Panc1 (cell line): ENCODE measurements at regions not wholly inside any gene's neighbourhood (a gene's known extent, or its start where the extent isn't known, plus 50 kb on each side); places are given as distances from the start of the nearest gene placed in this dataset.

Experiments used
- ATAC-seq: fragments of 200-7000 bp; cut with Tn5 transposase; 2 replicates; pipeline ENCODE4 v1.9.1; 2020; ENCODE audit warnings: mild to moderate bottlenecking, moderate library complexity
- BruUV-seq: library from RNA; stranded (reverse); fragments of 400-500 nt; replicated peaks from 2 replicates; lab custom pipeline; 2021; lab: Mats Ljungman, UMichigan
- CTCF ChIA-PET: fragments of 300-600 bp; sonication (Branson Sonifier 250); formaldehyde crosslinking; loops from one replicate; lab custom pipeline; 2022; ENCODE audit warnings: antibody characterized with exemption; lab: Charles Lee
- POLR2A ChIA-PET: fragments of 300-600 bp; sonication (Branson Sonifier 250); formaldehyde crosslinking; loops from one replicate; lab custom pipeline; 2022; ENCODE audit warnings: antibody characterized with exemption; lab: Charles Lee
- DNase-seq: peaks from one replicate; pipeline ENCODE4 v3.0.0-alpha.2; 2010; ENCODE audit warnings: low read depth, low spot score
- H3K27ac ChIP-seq: 2 replicates; pipeline ENCODE4 v1.5.1; 2011; ENCODE audit warnings: mild to moderate bottlenecking, low read length, inconsistent platforms
- H3K27me3 ChIP-seq: fragments of 200-500 bp; sonication (Bioruptor generic); 2 replicates; pipeline ENCODE4 v1.6.0; 2014; ENCODE audit warnings: low read length, inconsistent platforms; ENCODE audit not compliant: control insufficient read depth, insufficient read depth
- H3K36me3 ChIP-seq: fragments of 200-500 bp; sonication (Bioruptor generic); 2 replicates; pipeline ENCODE4 v1.5.1; 2014; ENCODE audit warnings: inconsistent platforms, mild to moderate bottlenecking, low read length, moderate library complexity; ENCODE audit not compliant: control insufficient read depth, insufficient read depth
- H3K4me1 ChIP-seq: 2 replicates; pipeline ENCODE4 v1.5.1; 2011; ENCODE audit warnings: inconsistent platforms, mild to moderate bottlenecking, low read length, moderate library complexity; ENCODE audit not compliant: control insufficient read depth, insufficient read depth
- H3K4me3 ChIP-seq, 2 experiments: 2 replicates each; pipeline ENCODE4 v1.5.1; 2011 to 2012; ENCODE audit warnings: low read depth in 2 of 2, low read length in 2 of 2, mild to moderate bottlenecking in 2 of 2, inconsistent platforms in 1 of 2, moderate library complexity in 1 of 2
- H3K9me3 ChIP-seq: fragments of 200-500 bp; sonication (Bioruptor generic); 2 replicates; pipeline ENCODE4 v1.5.1; 2014; ENCODE audit warnings: low read depth, mild to moderate bottlenecking, inconsistent platforms, low read length, moderate library complexity; ENCODE audit not compliant: control insufficient read depth, insufficient read depth
- POLR2AphosphoS5 ChIP-seq: IDR thresholded peaks from 2 replicates; pipeline ENCODE4 v1.6.1; 2012; ENCODE audit warnings: mild to moderate bottlenecking, low read depth, low read length, moderate library complexity
- SIN3A ChIP-seq: IDR thresholded peaks from 2 replicates; pipeline ENCODE4 v1.6.1; 2012; ENCODE audit warnings: low read depth, mild to moderate bottlenecking, low read length, moderate library complexity, borderline replicate concordance; ENCODE audit not compliant: insufficient read depth
- TCF7L2 ChIP-seq: IDR thresholded peaks from 2 replicates; pipeline ENCODE4 v1.6.1; 2011; ENCODE audit warnings: mild to moderate bottlenecking, low read depth, low read length, inconsistent platforms
- in situ Hi-C: cut with HindIII; loops from 2 replicates; pipeline ENCODE4 v1.10.0; 2016; ENCODE audit warnings: low sequenced_read_pairs, low pct_unique_long_range_greater_than_20kb
- intact Hi-C: fragments of 100-400 bp; cut with micrococcal nuclease; formaldehyde crosslinking; loops from one replicate; pipeline ENCODE4 v1.10.0; 2022; ENCODE audit not compliant: unreplicated experiment
- TF ChIP-seq, protein P1 (sequence below), 2 experiments: IDR thresholded peaks; 2 replicates each; pipeline ENCODE4 v1.6.1; 2011 to 2012; ENCODE audit warnings: low read depth in 2 of 2, control low read depth in 1 of 2, low read length in 1 of 2, mild to moderate bottlenecking in 1 of 2, moderate library complexity in 1 of 2; ENCODE audit not compliant: insufficient read depth in 1 of 2
- TF ChIP-seq, protein P2 (sequence below): fragments of 450-650 bp; IDR thresholded peaks from 2 replicates; pipeline ENCODE4 v1.5.1; 2017; ENCODE audit warnings: mild to moderate bottlenecking

DNA sequence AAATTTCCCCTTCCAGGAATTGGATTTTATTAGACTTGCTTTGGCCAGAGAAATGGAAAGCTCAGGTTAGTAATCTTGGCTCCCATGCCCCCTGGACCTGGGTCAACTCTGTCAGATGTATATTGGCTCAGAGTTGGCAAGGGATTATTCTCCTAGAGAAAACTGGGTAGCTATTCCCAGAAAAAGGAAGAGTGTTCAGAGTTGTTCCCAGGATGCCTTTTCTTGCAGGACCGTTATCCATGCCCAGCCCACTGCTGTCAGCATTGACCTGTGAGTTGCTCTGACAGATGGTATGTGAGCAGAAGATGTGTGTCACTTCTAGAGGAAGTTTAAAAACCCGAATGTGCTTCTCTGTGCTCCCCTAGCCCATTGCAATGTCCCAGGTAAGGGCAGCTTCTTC lies 509.9 kb upstream of the ZFP42 start:
- Histone ChIP-seq H3K27ac (no peak overlapping the region), H3K4me1 (no peaks in the 10 kb centered on the region), H3K9me3 (no peaks in the 10 kb centered on the region), H3K4me3 (no peak overlapping the region), H3K36me3 (no peaks in the 10 kb centered on the region), H3K27me3 (no peaks in the 10 kb centered on the region)
- in situ Hi-C loops (no loop called here), intact Hi-C loops (no loop called here)
- BruUV-seq: no TSS peak
- ATAC-seq: no peak
- DNase-seq: no peak
- ChIA-PET CTCF (no interaction called here), POLR2A (no interaction called here)
- TF ChIP-seq, protein P1, sequence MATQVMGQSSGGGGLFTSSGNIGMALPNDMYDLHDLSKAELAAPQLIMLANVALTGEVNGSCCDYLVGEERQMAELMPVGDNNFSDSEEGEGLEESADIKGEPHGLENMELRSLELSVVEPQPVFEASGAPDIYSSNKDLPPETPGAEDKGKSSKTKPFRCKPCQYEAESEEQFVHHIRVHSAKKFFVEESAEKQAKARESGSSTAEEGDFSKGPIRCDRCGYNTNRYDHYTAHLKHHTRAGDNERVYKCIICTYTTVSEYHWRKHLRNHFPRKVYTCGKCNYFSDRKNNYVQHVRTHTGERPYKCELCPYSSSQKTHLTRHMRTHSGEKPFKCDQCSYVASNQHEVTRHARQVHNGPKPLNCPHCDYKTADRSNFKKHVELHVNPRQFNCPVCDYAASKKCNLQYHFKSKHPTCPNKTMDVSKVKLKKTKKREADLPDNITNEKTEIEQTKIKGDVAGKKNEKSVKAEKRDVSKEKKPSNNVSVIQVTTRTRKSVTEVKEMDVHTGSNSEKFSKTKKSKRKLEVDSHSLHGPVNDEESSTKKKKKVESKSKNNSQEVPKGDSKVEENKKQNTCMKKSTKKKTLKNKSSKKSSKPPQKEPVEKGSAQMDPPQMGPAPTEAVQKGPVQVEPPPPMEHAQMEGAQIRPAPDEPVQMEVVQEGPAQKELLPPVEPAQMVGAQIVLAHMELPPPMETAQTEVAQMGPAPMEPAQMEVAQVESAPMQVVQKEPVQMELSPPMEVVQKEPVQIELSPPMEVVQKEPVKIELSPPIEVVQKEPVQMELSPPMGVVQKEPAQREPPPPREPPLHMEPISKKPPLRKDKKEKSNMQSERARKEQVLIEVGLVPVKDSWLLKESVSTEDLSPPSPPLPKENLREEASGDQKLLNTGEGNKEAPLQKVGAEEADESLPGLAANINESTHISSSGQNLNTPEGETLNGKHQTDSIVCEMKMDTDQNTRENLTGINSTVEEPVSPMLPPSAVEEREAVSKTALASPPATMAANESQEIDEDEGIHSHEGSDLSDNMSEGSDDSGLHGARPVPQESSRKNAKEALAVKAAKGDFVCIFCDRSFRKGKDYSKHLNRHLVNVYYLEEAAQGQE (IDR thresholded peaks at IDR 0.05; ENCODE audit: insufficient read depth in 1 of 2, low read depth in 2 of 2, low read length in 1 of 2): no peak
- no peak for TF ChIP-seq TCF7L2
- TF ChIP-seq, protein P2, sequence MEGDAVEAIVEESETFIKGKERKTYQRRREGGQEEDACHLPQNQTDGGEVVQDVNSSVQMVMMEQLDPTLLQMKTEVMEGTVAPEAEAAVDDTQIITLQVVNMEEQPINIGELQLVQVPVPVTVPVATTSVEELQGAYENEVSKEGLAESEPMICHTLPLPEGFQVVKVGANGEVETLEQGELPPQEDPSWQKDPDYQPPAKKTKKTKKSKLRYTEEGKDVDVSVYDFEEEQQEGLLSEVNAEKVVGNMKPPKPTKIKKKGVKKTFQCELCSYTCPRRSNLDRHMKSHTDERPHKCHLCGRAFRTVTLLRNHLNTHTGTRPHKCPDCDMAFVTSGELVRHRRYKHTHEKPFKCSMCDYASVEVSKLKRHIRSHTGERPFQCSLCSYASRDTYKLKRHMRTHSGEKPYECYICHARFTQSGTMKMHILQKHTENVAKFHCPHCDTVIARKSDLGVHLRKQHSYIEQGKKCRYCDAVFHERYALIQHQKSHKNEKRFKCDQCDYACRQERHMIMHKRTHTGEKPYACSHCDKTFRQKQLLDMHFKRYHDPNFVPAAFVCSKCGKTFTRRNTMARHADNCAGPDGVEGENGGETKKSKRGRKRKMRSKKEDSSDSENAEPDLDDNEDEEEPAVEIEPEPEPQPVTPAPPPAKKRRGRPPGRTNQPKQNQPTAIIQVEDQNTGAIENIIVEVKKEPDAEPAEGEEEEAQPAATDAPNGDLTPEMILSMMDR: no peak
- no peak for TF ChIP-seq SIN3A

DNA sequence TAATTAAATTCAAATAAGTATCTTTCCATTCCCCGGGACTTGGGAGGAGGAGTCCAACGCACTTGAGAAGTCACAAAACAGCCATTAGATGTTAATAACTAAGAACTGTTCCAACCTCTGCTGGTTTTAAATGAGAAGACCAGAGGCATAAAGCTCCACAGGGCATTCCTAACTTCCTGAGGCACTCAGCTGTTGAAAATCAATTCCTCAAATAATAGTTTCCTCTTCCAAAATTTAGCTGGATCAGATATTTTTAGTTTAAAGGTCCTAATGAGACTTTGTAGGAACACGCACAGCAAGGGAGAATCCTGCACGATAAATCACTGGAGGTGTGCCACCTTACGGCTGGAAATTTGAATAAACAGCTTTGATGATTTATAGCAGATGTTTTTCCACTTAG lies 504.3 kb upstream of the ZFP42 start:
- ChIA-PET POLR2A (no interaction called here), CTCF (no interaction called here)
- H3K36me3 ChIP-seq: no peaks in the 10 kb centered on the region
- intact Hi-C loops: no loop called here
- H3K9me3 ChIP-seq: no peaks in the 10 kb centered on the region
- H3K4me3 ChIP-seq: no peak overlapping the region
- no peaks in the 10 kb centered on the region for H3K27me3 ChIP-seq
- no TSS peak for BruUV-seq
- H3K4me1 ChIP-seq: no peaks in the 10 kb centered on the region
- DNase-seq (no peak), ATAC-seq (no peak)
- no peak for TF ChIP-seq POLR2AphosphoS5
- TF ChIP-seq, protein P1 (IDR thresholded peaks at IDR 0.05; ENCODE audit: insufficient read depth in 1 of 2, low read depth in 2 of 2, low read length in 1 of 2): no peak
- TF ChIP-seq, protein P2: no peak
- no peak overlapping the region for H3K27ac ChIP-seq
- in situ Hi-C loops: no loop called here
